ENCODE measurements at regions not wholly inside any gene's neighbourhood (a gene's known extent, or its start where the extent isn't known, plus 50 kb on each side); places are given as distances from the start of the nearest gene placed in this dataset.

DNA sequence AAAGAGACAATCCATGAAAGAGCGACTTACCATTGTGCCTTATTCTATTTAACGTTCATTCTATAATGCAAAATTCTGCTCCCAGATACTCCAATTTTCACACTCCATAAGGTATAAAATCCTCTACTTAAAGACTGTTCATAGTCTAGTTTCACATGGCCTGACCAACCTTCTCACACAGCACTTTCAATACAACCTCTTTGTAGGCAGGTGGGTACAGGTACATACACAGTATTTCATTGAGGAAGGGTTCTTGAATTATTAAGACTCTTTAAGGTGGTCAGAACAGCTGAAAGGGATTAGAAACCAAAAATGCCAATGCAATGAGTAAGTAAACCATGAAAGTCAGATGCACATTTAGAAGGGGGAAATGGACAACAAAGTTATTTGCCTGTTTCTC is 352.0 kb downstream of the PARP8 start:
- H3K9me3 Mint-ChIP-seq: no peaks in the 10 kb centered on the region
- DNase-seq: no peak
- Histone ChIP-seq H3K4me1 (ENCODE audit: insufficient read depth, low read length) (no peaks in the 10 kb centered on the region), H3K9me3 (ENCODE audit: control insufficient read depth in 1 of 2, insufficient read depth in 1 of 2, low read length in 2 of 2) (no peaks in the 10 kb centered on the region), H3K36me3 (ENCODE audit: insufficient read depth, low read length) (no peaks in the 10 kb centered on the region), H3K27me3 (ENCODE audit: control insufficient read depth in 1 of 2, insufficient read depth in 2 of 2, low read length in 2 of 2) (no peaks in the 10 kb centered on the region), H3K27ac (ENCODE audit: low read depth in 1 of 2, low read length in 2 of 2) (no peak overlapping the region), H3K4me3 (ENCODE audit: low read length) (no peak overlapping the region)
- no peaks in the 10 kb centered on the region for H3K4me1 Mint-ChIP-seq (ENCODE audit: low read depth)
- intact Hi-C loops (cut with DNase I, micrococcal nuclease): no loop called here
- no peak for TF ChIP-seq CTCF (IDR thresholded peaks at IDR 0.05)
- H3K4me3 Mint-ChIP-seq: no peak overlapping the region
- no peaks in the 10 kb centered on the region for H3K27me3 Mint-ChIP-seq
- ChIA-PET POLR2A (no interaction called here), CTCF (no interaction called here)
- H3K27ac Mint-ChIP-seq: no peak overlapping the region
- no peak for ATAC-seq (ENCODE audit: poor library complexity)
- no peaks in the 10 kb centered on the region for H3K36me3 Mint-ChIP-seq (ENCODE audit: low read depth)

DNA sequence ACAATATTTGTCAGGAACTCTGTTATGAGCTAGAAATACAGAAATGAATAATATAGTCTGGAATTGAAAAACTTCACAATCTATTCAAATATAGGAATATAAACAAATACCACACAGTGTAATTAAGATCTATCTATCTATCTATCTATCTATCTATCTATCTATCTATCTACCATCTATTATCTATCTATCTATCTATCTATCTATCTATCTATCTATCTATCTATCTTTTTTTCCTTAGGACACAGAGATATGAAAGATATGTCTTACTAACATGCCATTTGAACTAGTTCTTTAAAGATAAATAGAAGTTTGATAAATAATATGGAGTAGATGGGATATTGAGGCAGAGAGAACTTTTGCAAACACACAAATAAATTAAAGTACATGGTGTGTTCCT is 357.8 kb downstream of the PARP8 start:
- POLR2A ChIA-PET: no interaction called here
- H3K36me3 Mint-ChIP-seq (ENCODE audit: low read depth): no peaks in the 10 kb centered on the region
- H3K27me3 Mint-ChIP-seq: no peaks in the 10 kb centered on the region
- CTCF ChIA-PET: no interaction called here
- no peak for TF ChIP-seq CTCF (IDR thresholded peaks at IDR 0.05)
- peaks cover 10% of the 10 kb centered on the region for H3K9me3 Mint-ChIP-seq
- no peaks in the 10 kb centered on the region for H3K36me3 ChIP-seq (ENCODE audit: insufficient read depth, low read length)
- no peaks in the 10 kb centered on the region for H3K9me3 ChIP-seq (ENCODE audit: control insufficient read depth in 1 of 2, insufficient read depth in 1 of 2, low read length in 2 of 2)
- DNase-seq: no peak
- H3K4me1 Mint-ChIP-seq (ENCODE audit: low read depth): no peaks in the 10 kb centered on the region
- no peak overlapping the region for H3K27ac ChIP-seq (ENCODE audit: low read depth in 1 of 2, low read length in 2 of 2)
- no peak overlapping the region for H3K4me3 ChIP-seq (ENCODE audit: low read length)
- H3K4me1 ChIP-seq (ENCODE audit: insufficient read depth, low read length): no peaks in the 10 kb centered on the region
- H3K4me3 Mint-ChIP-seq: no peak overlapping the region
- ATAC-seq (ENCODE audit: poor library complexity): no peak
- H3K27ac Mint-ChIP-seq: no peak overlapping the region
- intact Hi-C loops (cut with DNase I, micrococcal nuclease): no loop called here
- no peaks in the 10 kb centered on the region for H3K27me3 ChIP-seq (ENCODE audit: control insufficient read depth in 1 of 2, insufficient read depth in 2 of 2, low read length in 2 of 2)

DNA sequence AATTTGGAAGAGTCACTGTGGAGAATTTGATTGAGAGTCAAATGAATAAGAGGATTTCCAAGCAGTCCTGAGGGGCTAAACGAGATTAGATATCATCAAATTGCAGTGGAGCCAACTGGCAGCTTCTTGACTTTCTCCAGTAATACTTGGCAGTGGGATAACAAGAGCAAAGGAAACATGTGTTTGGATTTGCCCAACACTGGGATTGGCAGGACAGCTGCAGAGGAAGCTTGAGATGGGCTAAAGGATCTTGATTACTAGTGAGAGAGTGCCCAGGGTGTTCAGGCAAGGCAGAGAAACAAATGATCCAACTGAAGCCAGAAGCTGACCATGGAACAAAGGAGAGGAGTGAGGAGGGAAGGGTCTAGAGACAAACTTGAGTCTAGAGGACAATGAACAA is 356.0 kb upstream of the ISL1 start:
- intact Hi-C loops (cut with DNase I, micrococcal nuclease): no loop called here
- Mint-ChIP-seq H3K9me3 (peaks cover 10% of the 10 kb centered on the region), H3K4me1 (ENCODE audit: low read depth) (no peaks in the 10 kb centered on the region), H3K27ac (no peak overlapping the region), H3K27me3 (no peaks in the 10 kb centered on the region), H3K36me3 (ENCODE audit: low read depth) (no peaks in the 10 kb centered on the region), H3K4me3 (no peak overlapping the region)
- DNase-seq (no peak), ATAC-seq (ENCODE audit: poor library complexity) (no peak)
- no peaks in the 10 kb centered on the region for H3K4me1 ChIP-seq (ENCODE audit: insufficient read depth, low read length)
- CTCF ChIA-PET: no interaction called here
- POLR2A ChIA-PET: no interaction called here
- H3K4me3 ChIP-seq (ENCODE audit: low read length): no peak overlapping the region
- no peaks in the 10 kb centered on the region for H3K27me3 ChIP-seq (ENCODE audit: control insufficient read depth in 1 of 2, insufficient read depth in 2 of 2, low read length in 2 of 2)
- H3K9me3 ChIP-seq (ENCODE audit: control insufficient read depth in 1 of 2, insufficient read depth in 1 of 2, low read length in 2 of 2): no peaks in the 10 kb centered on the region
- no peaks in the 10 kb centered on the region for H3K36me3 ChIP-seq (ENCODE audit: insufficient read depth, low read length)
- TF ChIP-seq CTCF (IDR thresholded peaks at IDR 0.05): no peak
- H3K27ac ChIP-seq (ENCODE audit: low read depth in 1 of 2, low read length in 2 of 2): no peak overlapping the region
